ENCODE measurements at regions not wholly inside any gene's neighbourhood (a gene's known extent, or its start where the extent isn't known, plus 50 kb on each side); places are given as distances from the start of the nearest gene placed in this dataset.
"Not testable (repeated sequence)": the region's sequence is repeated elsewhere in the genome, so short reads cannot be mapped to it uniquely, and the experiment has no call there.

DNA sequence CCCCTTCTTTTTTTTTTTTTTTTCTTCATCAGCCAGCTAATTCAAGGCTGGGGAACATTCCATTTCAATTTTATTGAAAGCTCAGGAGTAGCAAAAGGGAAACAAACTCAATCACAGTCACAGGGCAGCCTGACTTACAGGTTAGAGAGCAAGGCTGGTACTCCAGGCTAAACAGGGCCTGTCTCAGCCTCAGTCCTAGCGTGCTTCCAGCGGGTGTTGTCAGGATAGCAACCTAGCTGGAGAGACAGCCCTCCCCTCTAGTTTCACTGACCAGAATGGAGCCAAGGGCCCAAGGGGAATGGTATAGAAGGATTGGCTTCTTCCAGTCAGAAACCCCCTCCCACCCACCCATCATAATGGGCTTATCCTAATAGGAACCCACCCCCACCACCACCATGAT is 132.9 kb downstream of the PXDC1 start:
- DNase-seq, result no peak

GRCh38 chr6:3617681-3618311 is 133.7 kb downstream of the PXDC1 start:
- H3K36me3 Mint-ChIP-seq, result no peaks in the 10 kb centered on the region
- no peak overlapping the region for H3K27ac Mint-ChIP-seq
- H3K9me3 Mint-ChIP-seq, result no peaks in the 10 kb centered on the region
- ATAC-seq (replicated peaks), result no peak
- H3K27me3 Mint-ChIP-seq, result peaks cover 0 to 3% of the 10 kb centered on the region in 2 donors
- no peak for DNase-seq
- no peaks in the 10 kb centered on the region for H3K4me1 Mint-ChIP-seq
- H3K4me3 Mint-ChIP-seq, result no peak overlapping the region

More for the DNA sequence above, 132.9 kb downstream of the PXDC1 start:
- Mint-ChIP-seq H3K27ac (no peak overlapping the region), H3K9me3 (no peaks in the 10 kb centered on the region), H3K36me3 (no peaks in the 10 kb centered on the region), H3K4me1 (peaks cover 0 to 2% of the 10 kb centered on the region in 2 donors), H3K27me3 (peaks cover 5% of the 10 kb centered on the region in 2 donors), H3K4me3 (no peak overlapping the region)
- no peak for ATAC-seq (replicated peaks)

DNA sequence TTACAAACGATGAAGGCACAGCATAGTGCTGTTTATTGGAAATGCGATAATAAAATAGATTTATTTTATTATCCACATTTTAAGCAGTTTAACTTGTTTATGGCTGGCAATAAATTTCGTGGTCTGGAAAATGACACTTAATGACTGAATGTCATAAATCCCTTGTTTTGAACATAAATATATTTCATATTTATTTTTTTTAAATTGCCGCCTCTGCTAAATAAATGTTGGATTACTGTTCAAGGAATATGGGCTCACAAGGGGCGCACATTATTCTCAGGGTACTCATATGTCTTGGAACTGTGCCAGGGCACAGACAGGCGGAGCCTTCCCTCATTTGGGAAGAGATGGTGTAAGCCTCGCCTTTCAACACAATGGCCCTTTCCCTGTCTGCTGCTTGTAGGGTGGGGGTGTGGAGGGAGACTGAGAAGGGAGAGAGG is 134.3 kb downstream of the PXDC1 start:
- Mint-ChIP-seq H3K4me1 (no peaks in the 10 kb centered on the region), H3K9me3 (no peaks in the 10 kb centered on the region), H3K36me3 (no peaks in the 10 kb centered on the region), H3K4me3 (no peak overlapping the region), H3K27me3 (peaks cover 1 to 3% of the 10 kb centered on the region in 2 donors), H3K27ac (no peak overlapping the region)
- ATAC-seq (replicated peaks) (no peak), DNase-seq (no peak)

- no peaks in the 10 kb centered on the region for H3K9me3 Mint-ChIP-seq
- H3K36me3 Mint-ChIP-seq, result no peaks in the 10 kb centered on the region
- ATAC-seq (replicated peaks) (no peak), DNase-seq (no peak)
- H3K27me3 Mint-ChIP-seq, result peaks cover 5 to 7% of the 10 kb centered on the region in 2 donors
- no peak overlapping the region for H3K4me3 Mint-ChIP-seq
- no peaks in the 10 kb centered on the region for H3K4me1 Mint-ChIP-seq
- no peak overlapping the region for H3K27ac Mint-ChIP-seq
These were observed 134.8 kb downstream of the PXDC1 start for GRCh38 chr6:3616565-3617176.

DNA sequence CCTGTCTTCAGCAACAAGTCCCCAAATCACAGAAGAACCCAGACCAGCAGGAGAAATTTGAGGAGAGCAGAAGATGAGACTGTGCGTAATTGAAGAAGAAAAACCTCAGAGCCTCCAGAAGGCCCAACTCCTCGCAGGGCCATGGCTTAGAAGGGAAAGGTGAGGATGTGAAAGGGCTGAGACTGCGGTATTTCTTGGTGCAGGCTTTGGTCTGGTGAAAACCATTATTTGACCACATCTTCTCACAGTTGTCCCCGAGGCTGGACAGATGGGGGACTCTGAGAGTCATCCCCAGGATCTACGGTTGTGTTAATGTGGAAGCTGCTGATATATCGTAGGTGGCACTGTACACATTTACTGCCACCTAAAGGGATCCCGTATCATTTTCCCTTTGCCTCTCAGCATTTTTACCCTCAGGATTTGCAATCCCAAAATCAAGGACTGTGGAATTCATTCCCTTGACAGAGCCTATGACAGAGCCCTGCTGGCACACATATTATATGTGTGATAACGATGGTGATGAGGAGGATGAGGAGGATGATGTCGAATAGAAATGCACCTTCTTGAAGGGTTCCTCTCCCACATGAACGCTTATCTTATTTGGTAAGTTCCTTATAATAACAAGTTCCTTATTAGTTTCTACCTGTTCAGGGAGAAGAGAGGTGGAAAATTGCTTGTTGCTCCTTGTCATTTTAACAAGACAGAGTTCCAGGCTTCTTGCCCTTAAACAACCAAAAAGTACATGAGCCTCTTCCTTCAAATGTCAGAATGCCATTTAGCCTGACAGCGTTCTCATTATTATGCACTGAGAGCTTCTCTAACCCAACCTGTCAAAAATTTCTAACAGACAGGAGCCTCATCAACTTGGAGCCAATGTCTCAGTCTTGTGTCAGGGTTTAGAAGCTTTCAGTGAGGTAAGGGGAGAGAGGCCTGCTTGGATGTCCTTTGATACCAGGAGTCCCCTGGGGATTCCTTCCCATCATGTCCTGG is 135.8 kb downstream of the PXDC1 start:
- H3K27ac Mint-ChIP-seq, result no peak overlapping the region
- no peak for ATAC-seq (replicated peaks)
- H3K36me3 Mint-ChIP-seq, result no peaks in the 10 kb centered on the region
- H3K27me3 Mint-ChIP-seq, result peaks cover 5 to 13% of the 10 kb centered on the region in 2 donors
- H3K4me3 Mint-ChIP-seq, result no peak overlapping the region
- H3K9me3 Mint-ChIP-seq, result no peaks in the 10 kb centered on the region
- no peaks in the 10 kb centered on the region for H3K4me1 Mint-ChIP-seq
- no peak for DNase-seq

DNA sequence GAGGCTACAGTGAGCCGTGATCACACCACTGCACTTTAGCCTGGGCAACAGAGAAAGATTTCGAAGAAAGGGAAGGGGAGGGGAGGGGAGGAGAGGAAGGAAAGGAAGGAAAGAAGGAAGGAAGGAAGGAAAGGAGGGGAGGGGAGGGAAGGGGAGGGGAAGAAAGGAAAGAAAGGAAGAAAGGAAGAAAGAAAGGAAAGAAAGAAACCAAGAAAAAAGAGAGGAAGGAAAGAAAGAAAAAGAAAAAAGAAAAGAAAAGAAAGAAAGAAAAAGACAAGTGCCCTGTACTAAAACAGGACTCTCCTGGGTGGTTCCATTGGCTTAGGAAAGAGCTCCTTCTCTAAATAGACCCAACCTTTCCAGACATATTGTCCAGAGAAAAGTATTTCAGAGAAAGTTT is 136.6 kb downstream of the PXDC1 start:
- ATAC-seq (replicated peaks) (no peak), DNase-seq (no peak)

DNA sequence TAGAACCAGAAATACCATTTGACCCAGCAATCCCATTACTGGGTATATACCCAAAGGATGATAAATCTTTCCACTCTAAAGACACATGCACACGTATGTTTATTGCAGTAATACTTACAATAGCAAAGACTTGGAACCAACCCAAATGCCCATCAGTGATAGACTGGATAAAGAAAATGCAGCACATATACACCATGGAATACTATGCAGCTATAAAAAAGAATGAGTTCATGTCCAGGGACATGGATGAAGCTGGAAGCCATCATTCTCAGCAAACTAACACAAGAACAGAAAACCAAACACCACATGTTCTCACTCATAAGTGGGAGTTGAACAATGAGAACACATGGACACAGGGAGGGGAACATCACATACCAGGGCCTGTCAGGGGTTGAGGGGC is 137.9 kb downstream of the PXDC1 start:
- H3K27ac Mint-ChIP-seq; DNase-seq; H3K4me1 Mint-ChIP-seq; H3K4me3 Mint-ChIP-seq; H3K9me3 Mint-ChIP-seq; H3K36me3 Mint-ChIP-seq; ATAC-seq (replicated peaks): not testable (repeated sequence)
- peaks cover 5 to 18% of the 10 kb centered on the region in 2 donors for H3K27me3 Mint-ChIP-seq

More for the DNA sequence above, 136.6 kb downstream of the PXDC1 start:
- no peaks in the 10 kb centered on the region for H3K9me3 Mint-ChIP-seq
- peaks cover 5 to 13% of the 10 kb centered on the region in 2 donors for H3K27me3 Mint-ChIP-seq
- no peaks in the 10 kb centered on the region for H3K36me3 Mint-ChIP-seq
- H3K4me1 Mint-ChIP-seq, result no peaks in the 10 kb centered on the region
- no peak overlapping the region for H3K4me3 Mint-ChIP-seq
- no peak overlapping the region for H3K27ac Mint-ChIP-seq

DNA sequence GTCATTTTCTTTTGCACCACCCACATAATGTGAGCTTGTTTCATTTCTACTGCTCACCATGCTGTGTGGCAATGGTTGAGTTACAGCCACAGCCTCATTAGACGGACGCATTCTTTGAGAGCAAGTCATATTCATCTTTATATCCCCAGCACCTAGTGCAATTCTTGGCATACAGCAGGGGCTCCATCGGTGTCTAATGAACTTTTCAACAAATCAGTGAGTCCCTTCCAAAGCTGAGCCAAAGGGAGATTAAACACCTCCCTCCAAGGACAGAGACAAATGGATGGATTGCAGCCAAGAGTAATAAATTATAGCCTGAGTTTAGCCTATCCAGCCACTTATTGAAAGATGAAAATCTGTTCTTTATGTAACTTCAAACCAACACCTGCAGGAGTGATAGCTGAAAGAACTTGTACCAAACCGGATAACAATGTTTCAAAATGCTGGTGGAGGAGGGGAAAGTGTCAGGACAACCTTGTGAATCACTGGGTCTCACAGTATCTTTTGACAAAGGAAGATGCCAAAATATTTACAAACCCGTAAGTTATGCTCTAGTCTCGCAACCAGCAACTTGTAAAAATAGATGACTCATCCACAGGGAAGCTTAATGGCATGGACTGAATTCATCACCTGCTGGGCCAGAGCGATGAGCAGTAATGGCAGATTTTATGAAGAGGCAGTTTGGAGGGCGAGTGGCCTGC is 139.0 kb downstream of the PXDC1 start:
- no peak for ATAC-seq (replicated peaks)
- H3K36me3 Mint-ChIP-seq, result no peaks in the 10 kb centered on the region
- H3K27me3 Mint-ChIP-seq, result peaks cover 5 to 19% of the 10 kb centered on the region in 2 donors
- H3K4me1 Mint-ChIP-seq, result no peaks in the 10 kb centered on the region
- no peak for DNase-seq
- H3K27ac Mint-ChIP-seq, result no peak overlapping the region
- no peak overlapping the region for H3K4me3 Mint-ChIP-seq
- no peaks in the 10 kb centered on the region for H3K9me3 Mint-ChIP-seq

DNA sequence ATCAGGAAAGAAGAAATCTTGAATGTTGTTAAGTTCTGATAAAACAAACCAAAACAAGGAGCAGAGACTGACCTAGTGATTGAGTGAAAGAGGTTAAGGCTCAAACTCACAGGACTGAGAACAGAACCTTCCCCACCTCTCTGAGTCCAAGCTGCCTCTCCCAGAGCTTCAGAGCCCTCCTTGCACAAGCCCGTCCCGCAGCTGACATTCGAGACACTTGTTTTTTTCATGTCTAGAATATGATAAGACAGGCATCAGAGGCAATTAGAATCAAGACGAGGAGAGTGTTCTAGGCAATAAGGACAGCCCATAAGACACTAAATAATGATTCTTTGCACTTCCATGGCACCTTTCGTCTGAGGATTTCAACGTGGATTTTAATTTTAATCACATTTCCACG is 140.6 kb downstream of the PXDC1 start:
- DNase-seq, result no peak
- H3K27ac Mint-ChIP-seq, result no peak overlapping the region
- no peaks in the 10 kb centered on the region for H3K36me3 Mint-ChIP-seq
- no peaks in the 10 kb centered on the region for H3K4me1 Mint-ChIP-seq
- H3K9me3 Mint-ChIP-seq, result no peaks in the 10 kb centered on the region
- H3K27me3 Mint-ChIP-seq, result peaks cover 5 to 19% of the 10 kb centered on the region in 2 donors
- no peak overlapping the region for H3K4me3 Mint-ChIP-seq
- no peak for ATAC-seq (replicated peaks)

DNA sequence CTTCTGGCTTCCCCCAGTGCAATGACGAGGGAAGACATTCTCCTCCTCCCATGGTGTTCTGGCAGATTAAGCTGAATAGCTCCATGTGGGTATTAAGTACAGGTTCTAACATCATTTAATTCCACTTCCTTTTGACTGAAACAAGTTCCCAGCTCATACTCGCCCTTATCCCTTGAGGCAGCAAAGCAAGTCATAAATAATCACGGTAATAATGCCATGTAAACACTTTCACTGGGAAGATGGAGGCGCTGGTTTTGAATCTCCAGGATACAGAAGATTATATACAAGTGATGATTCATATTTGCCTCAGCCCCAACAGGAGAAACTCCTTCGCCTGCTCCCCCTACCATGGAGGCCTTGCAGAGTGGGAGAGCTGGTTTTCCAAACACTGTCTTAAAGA is 141.3 kb downstream of the PXDC1 start:
- no peak overlapping the region for H3K27ac Mint-ChIP-seq
- no peaks in the 10 kb centered on the region for H3K4me1 Mint-ChIP-seq
- ATAC-seq (replicated peaks) (no peak), DNase-seq (no peak)
- no peaks in the 10 kb centered on the region for H3K9me3 Mint-ChIP-seq
- H3K27me3 Mint-ChIP-seq, result peaks cover 5 to 19% of the 10 kb centered on the region in 2 donors
- H3K36me3 Mint-ChIP-seq, result no peaks in the 10 kb centered on the region
- no peak overlapping the region for H3K4me3 Mint-ChIP-seq

DNA sequence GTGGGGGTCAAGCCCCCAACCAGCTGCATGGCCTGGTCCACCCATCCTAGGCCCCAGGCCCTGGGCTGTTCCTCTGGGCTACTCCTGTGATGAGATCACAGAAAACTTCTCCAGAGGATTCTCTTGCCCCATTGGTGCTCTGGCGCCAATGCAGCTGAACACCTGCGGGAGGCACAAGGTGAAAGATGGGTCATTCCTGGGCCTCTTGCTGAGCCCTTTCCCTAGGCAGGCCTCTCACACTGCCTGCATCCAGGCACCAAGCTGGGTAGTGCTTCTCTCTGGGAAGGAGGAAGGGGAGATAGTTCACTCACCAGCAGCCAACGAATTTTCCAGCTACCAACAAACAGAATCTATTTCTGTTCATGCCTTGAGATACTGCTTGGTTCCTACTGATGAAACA is 142.1 kb downstream of the PXDC1 start:
- H3K4me3 Mint-ChIP-seq, result no peak overlapping the region
- DNase-seq, result no peak
- H3K27ac Mint-ChIP-seq, result no peak overlapping the region
- H3K36me3 Mint-ChIP-seq, result no peaks in the 10 kb centered on the region
- peaks cover 5 to 19% of the 10 kb centered on the region in 2 donors for H3K27me3 Mint-ChIP-seq
- ATAC-seq (replicated peaks), result no peak
- H3K9me3 Mint-ChIP-seq, result no peaks in the 10 kb centered on the region
- H3K4me1 Mint-ChIP-seq, result no peaks in the 10 kb centered on the region

GRCh38 chr6:3608159-3608558 is 143.4 kb downstream of the PXDC1 start:
- DNase-seq, result no peak
- no peak overlapping the region for H3K4me3 Mint-ChIP-seq
- H3K9me3 Mint-ChIP-seq, result peaks cover 0 to 3% of the 10 kb centered on the region in 2 donors
- no peak for ATAC-seq (replicated peaks)
- peaks cover 5 to 19% of the 10 kb centered on the region in 2 donors for H3K27me3 Mint-ChIP-seq
- H3K4me1 Mint-ChIP-seq, result no peaks in the 10 kb centered on the region
- no peak overlapping the region for H3K27ac Mint-ChIP-seq
- no peaks in the 10 kb centered on the region for H3K36me3 Mint-ChIP-seq

DNA sequence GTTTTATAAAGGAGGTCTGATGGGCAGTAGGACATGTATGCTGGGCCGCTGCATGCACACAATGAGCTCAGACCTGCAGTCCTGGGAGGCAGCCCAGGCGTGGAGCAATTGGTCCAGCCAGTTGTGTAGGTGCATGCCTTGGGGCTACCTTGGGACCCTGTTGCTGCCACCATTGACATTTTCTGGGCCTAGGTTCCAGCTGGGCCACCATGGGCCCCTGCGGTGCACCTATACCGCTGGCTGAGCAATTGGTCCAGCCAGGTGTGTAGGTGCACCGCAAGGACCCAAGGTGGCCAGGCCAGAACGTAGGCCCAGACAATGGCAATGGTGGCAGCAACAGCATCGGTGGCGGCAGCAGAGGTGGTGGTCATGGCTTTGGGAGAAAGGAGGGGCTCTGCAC is 143.9 kb downstream of the PXDC1 start:
- peaks cover 8 to 25% of the 10 kb centered on the region in 2 donors for H3K27me3 Mint-ChIP-seq
- no peak for DNase-seq
- peaks cover under 1% of the 10 kb centered on the region in 2 donors for H3K36me3 Mint-ChIP-seq
- H3K4me3 Mint-ChIP-seq, result no peak overlapping the region
- no peak for ATAC-seq (replicated peaks)
- H3K27ac Mint-ChIP-seq, result no peak overlapping the region
- H3K9me3 Mint-ChIP-seq, result peaks cover 6 to 9% of the 10 kb centered on the region in 2 donors
- H3K4me1 Mint-ChIP-seq, result no peaks in the 10 kb centered on the region

GRCh38 chr6:3607171-3607570 is 144.3 kb downstream of the PXDC1 start:
- H3K4me3 Mint-ChIP-seq, result no peak overlapping the region
- no peak overlapping the region for H3K27ac Mint-ChIP-seq
- peaks cover 10 to 13% of the 10 kb centered on the region in 2 donors for H3K9me3 Mint-ChIP-seq
- DNase-seq (no peak), ATAC-seq (replicated peaks) (no peak)
- no peaks in the 10 kb centered on the region for H3K4me1 Mint-ChIP-seq
- peaks cover 3 to 5% of the 10 kb centered on the region in 2 donors for H3K36me3 Mint-ChIP-seq
- peaks cover 10 to 27% of the 10 kb centered on the region in 2 donors for H3K27me3 Mint-ChIP-seq

Data from stimulated activated naive B cell treated with anti-CD40 and anti-IgM and Interleukin-4, amounts not matched to agents 10 μg/mL and 1 μg/mL and 100 μg/mL, for 72 hours (primary cell).